Uterus (tissue), 2 donors: ENCODE measurements at regions not wholly inside any gene's neighbourhood (a gene's known extent, or its start where the extent isn't known, plus 50 kb on each side); places are given as distances from the start of the nearest gene placed in this dataset.

ENCODE experiments used
- POLR2A ChIP-seq, 2 donors: fragments of 450-650 bp; IDR thresholded peaks; one replicate each; pipeline ENCODE4 v1.6.1; 2016; ENCODE audit warnings: antibody characterized with exemption in 2 of 2, mild to moderate bottlenecking in 1 of 2, moderate library complexity in 1 of 2
- TF ChIP-seq, protein P1 (sequence below), 4 experiments: fragments of 200-600 bp in 2 of 4; fragments of 450-650 bp in 2 of 4; sonication (generic) in 2 of 4; IDR thresholded peaks; one replicate each; pipeline ENCODE4 v1.5.1; 2016 to 2019; ENCODE audit warnings: antibody characterized with exemption in 4 of 4, mild to moderate bottlenecking in 2 of 4, moderate library complexity in 1 of 4

DNA sequence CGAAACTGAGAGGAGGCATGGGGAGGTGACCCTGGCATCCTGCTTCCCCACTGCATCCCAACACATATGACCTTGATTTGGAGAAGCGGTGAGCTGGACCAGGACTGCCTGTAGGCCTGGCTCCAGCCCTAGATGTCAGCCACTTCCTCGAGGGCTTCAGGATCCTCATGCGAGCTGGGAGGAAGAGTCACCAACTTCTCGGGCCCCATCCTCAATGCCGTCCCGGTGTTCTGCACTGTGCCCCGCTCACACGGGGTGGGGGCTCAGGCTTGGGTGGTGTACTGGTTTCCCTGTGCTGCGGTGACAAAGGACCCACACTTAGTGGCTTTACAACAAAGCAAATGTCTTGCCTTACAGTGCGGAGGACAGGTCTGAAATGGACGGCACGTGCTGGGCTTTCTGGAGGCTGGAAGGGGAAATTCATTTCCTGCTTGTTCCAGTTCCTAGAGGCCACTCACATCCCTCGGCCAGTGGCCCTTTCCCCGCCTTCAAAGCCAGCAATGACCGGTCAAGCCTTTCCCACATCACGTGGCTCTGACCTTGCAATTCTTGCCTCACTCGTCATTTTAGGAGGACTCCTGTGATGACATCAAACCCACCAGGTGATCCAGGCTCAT is 298.1 kb upstream of the RTL1 start:
- TF ChIP-seq, protein P1, sequence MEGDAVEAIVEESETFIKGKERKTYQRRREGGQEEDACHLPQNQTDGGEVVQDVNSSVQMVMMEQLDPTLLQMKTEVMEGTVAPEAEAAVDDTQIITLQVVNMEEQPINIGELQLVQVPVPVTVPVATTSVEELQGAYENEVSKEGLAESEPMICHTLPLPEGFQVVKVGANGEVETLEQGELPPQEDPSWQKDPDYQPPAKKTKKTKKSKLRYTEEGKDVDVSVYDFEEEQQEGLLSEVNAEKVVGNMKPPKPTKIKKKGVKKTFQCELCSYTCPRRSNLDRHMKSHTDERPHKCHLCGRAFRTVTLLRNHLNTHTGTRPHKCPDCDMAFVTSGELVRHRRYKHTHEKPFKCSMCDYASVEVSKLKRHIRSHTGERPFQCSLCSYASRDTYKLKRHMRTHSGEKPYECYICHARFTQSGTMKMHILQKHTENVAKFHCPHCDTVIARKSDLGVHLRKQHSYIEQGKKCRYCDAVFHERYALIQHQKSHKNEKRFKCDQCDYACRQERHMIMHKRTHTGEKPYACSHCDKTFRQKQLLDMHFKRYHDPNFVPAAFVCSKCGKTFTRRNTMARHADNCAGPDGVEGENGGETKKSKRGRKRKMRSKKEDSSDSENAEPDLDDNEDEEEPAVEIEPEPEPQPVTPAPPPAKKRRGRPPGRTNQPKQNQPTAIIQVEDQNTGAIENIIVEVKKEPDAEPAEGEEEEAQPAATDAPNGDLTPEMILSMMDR (IDR thresholded peaks at IDR 0.05), result no peak
- TF ChIP-seq POLR2A (IDR thresholded peaks at IDR 0.05), result no peak
